ENCODE measurements at regions not wholly inside any gene's neighbourhood (a gene's known extent, or its start where the extent isn't known, plus 50 kb on each side); places are given as distances from the start of the nearest gene placed in this dataset.

- no peak for TF ChIP-seq EZH2 (IDR thresholded peaks at IDR 0.05; ENCODE audit: insufficient read depth, low read length)
- TF ChIP-seq, protein P1, sequence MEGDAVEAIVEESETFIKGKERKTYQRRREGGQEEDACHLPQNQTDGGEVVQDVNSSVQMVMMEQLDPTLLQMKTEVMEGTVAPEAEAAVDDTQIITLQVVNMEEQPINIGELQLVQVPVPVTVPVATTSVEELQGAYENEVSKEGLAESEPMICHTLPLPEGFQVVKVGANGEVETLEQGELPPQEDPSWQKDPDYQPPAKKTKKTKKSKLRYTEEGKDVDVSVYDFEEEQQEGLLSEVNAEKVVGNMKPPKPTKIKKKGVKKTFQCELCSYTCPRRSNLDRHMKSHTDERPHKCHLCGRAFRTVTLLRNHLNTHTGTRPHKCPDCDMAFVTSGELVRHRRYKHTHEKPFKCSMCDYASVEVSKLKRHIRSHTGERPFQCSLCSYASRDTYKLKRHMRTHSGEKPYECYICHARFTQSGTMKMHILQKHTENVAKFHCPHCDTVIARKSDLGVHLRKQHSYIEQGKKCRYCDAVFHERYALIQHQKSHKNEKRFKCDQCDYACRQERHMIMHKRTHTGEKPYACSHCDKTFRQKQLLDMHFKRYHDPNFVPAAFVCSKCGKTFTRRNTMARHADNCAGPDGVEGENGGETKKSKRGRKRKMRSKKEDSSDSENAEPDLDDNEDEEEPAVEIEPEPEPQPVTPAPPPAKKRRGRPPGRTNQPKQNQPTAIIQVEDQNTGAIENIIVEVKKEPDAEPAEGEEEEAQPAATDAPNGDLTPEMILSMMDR (IDR thresholded peaks at IDR 0.05; ENCODE audit: insufficient read depth, low read depth, low read length), result peak; percentile 38
These were observed 111.4 kb downstream of the LHX2 start for GRCh38 chr9:124122813-124123462.
